GM18861 (cell line): ENCODE measurements at regions not wholly inside any gene's neighbourhood (a gene's known extent, or its start where the extent isn't known, plus 50 kb on each side); places are given as distances from the start of the nearest gene placed in this dataset.
"Not testable (repeated sequence)": the region's sequence is repeated elsewhere in the genome, so short reads cannot be mapped to it uniquely, and the experiment has no call there.

ENCODE experiments used
- ATAC-seq: cut with Tn5 transposase; IDR thresholded peaks from one replicate; pipeline ENCODE4 v1.9.1; 2021; ENCODE audit not compliant: unreplicated experiment

GRCh38 chr14:55843718-55844403, 263.9 kb downstream of the KTN1 start:
- ATAC-seq: no peak

GRCh38 chr14:55845963-55846825, 266.2 kb downstream of the KTN1 start:
- ATAC-seq: no peak

- no peak for ATAC-seq
Observed at GRCh38 chr14:55846826-55847446, 266.9 kb downstream of the KTN1 start.

- ATAC-seq: no peak
Observed at GRCh38 chr14:55847766-55848165, 267.8 kb downstream of the KTN1 start.

- no peak for ATAC-seq
Observed at GRCh38 chr14:55848964-55849363, 269.0 kb downstream of the KTN1 start.

- no peak for ATAC-seq
Observed at GRCh38 chr14:55849833-55850232, 268.4 kb upstream of the PELI2 start.

GRCh38 chr14:55850825-55851241, 267.4 kb upstream of the PELI2 start:
- ATAC-seq: no peak

- ATAC-seq: no peak
Observed at GRCh38 chr14:55851301-55851700, 266.9 kb upstream of the PELI2 start.

- no peak for ATAC-seq
Observed at GRCh38 chr14:55851961-55852360, 266.2 kb upstream of the PELI2 start.

- ATAC-seq: no peak
Observed at GRCh38 chr14:55855751-55856150, 262.5 kb upstream of the PELI2 start.

GRCh38 chr14:55858604-55859003, 259.6 kb upstream of the PELI2 start:
- ATAC-seq: no peak

GRCh38 chr14:55861561-55861960, 256.6 kb upstream of the PELI2 start:
- not testable (repeated sequence) for ATAC-seq

GRCh38 chr14:55864890-55865655, 253.1 kb upstream of the PELI2 start:
- no peak for ATAC-seq

- ATAC-seq: no peak
Observed at GRCh38 chr14:55867311-55867710, 250.9 kb upstream of the PELI2 start.

GRCh38 chr14:55867719-55868118, 250.5 kb upstream of the PELI2 start:
- no peak for ATAC-seq

GRCh38 chr14:55869397-55870049, 248.7 kb upstream of the PELI2 start:
- ATAC-seq: no peak

GRCh38 chr14:55873169-55873568, 245.0 kb upstream of the PELI2 start:
- no peak for ATAC-seq

- no peak for ATAC-seq
Observed at GRCh38 chr14:55874785-55875184, 243.4 kb upstream of the PELI2 start.

GRCh38 chr14:55877942-55878341, 240.3 kb upstream of the PELI2 start:
- no peak for ATAC-seq

- no peak for ATAC-seq
Observed at GRCh38 chr14:55881577-55882241, 236.5 kb upstream of the PELI2 start.
